Colonic mucosa (tissue), 4 donors: ENCODE measurements at regions not wholly inside any gene's neighbourhood (a gene's known extent, or its start where the extent isn't known, plus 50 kb on each side); places are given as distances from the start of the nearest gene placed in this dataset.

Experiments
- DNase-seq: peaks from one replicate; pipeline ENCODE4 v3.0.0-alpha.2; 2020
- H3K27ac ChIP-seq: fragments of 200-600 bp; one replicate; pipeline ENCODE4 v1.8.0; 2021
- H3K27me3 ChIP-seq: fragments of 200-600 bp; one replicate; pipeline ENCODE4 v1.8.0; 2021
- H3K36me3 ChIP-seq: fragments of 200-600 bp; one replicate; pipeline ENCODE4 v1.8.0; 2021
- H3K4me1 ChIP-seq: fragments of 200-600 bp; one replicate; pipeline ENCODE4 v1.8.0; 2021; ENCODE audit warnings: mild to moderate bottlenecking
- H3K4me3 ChIP-seq: fragments of 200-600 bp; one replicate; pipeline ENCODE4 v1.8.0; 2021
- H3K9ac ChIP-seq, 2 donors: one replicate each; pipeline ENCODE4 v1.7.0; 2013; ENCODE audit warnings: control low read depth in 2 of 2, low read depth in 2 of 2, low read length in 2 of 2
- H3K9me3 ChIP-seq: fragments of 200-600 bp; one replicate; pipeline ENCODE4 v1.8.0; 2021
- CTCF ChIP-seq: fragments of 200-600 bp; IDR thresholded peaks from one replicate; pipeline ENCODE4 v1.8.0; 2022; ENCODE audit warnings: antibody characterized with exemption, mild to moderate bottlenecking
- intact Hi-C: fragments of 100-400 bp; cut with DNase I; formaldehyde crosslinking; loops from one replicate; pipeline ENCODE4 v1.14.1; 2022
- donor health status: healthy.
- donor health status: DM: no; HTN: no; CAD: no.
- donor health status: DM: no; HTN: no; CAD: no.

DNA sequence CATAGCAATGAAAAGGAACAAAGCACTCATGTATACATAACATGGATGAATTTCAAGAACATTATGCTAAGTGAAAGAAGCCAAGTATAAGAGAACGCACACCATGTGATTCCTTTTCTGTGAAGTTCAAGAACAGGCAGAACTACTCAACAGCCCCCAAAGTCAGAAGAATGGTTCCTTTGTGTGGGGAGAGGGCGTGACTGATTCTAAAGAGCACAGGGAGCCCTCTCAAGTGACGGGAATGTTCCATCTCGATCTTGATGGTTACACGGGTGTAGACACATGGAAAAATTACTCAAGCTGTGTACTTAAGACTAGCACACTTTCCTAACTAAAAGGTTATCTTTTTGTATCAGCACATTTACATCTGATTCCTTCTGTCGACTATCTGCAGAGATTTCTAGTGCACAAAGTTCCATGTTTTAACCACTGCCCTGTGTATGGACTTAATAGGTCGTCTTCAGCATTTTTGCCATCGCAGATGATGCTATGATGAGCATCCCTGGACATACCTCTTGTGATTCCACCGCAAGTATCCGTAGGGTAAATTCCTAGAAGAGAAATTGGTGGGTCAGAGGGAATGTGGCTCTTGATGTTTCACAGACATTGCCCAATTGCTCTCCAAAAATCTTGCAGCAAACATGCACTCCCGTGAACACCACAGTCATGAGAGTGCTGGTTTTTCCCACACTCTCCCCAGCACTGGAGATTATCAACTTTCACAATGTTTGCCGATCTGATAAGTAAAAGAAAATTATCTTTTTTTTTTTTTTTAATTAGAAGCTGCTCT, 279.3 kb downstream of the BMP7 start:
- no peaks in the 10 kb centered on the region for H3K9me3 ChIP-seq
- intact Hi-C loops, result no loop called here
- H3K9ac ChIP-seq, result no peak overlapping the region
- no peaks in the 10 kb centered on the region for H3K27me3 ChIP-seq
- no peaks in the 10 kb centered on the region for H3K36me3 ChIP-seq
- H3K4me3 ChIP-seq, result no peak overlapping the region
- DNase-seq, result no peak
- no peak for TF ChIP-seq CTCF
- no peak overlapping the region for H3K27ac ChIP-seq
- no peaks in the 10 kb centered on the region for H3K4me1 ChIP-seq

DNA sequence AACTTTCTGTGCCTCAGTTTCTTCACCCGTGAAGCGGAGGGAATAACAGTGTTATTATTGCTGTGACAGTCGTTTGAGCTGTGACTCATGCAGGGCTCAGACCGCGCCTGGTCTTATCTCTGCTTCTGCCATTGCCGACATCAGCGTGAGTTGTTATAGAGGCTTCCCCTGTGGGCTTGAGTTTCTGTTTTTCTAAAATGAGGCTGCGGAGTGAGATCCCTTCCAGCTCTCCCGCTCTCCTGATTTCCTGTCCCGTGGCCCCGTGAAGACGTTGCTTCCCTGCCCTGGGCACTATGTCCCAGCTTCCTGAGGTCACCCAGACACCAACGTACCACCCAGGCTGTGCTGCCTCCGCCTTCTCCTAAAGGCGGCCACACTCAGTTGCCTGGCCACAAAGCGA, 278.5 kb downstream of the BMP7 start:
- Histone ChIP-seq H3K9me3 (no peaks in the 10 kb centered on the region), H3K36me3 (no peaks in the 10 kb centered on the region), H3K4me1 (no peaks in the 10 kb centered on the region), H3K27ac (no peak overlapping the region), H3K4me3 (no peak overlapping the region), H3K27me3 (no peaks in the 10 kb centered on the region), H3K9ac (no peak overlapping the region)
- no peak for TF ChIP-seq CTCF
- intact Hi-C loops, result no loop called here
- DNase-seq, result no peak

DNA sequence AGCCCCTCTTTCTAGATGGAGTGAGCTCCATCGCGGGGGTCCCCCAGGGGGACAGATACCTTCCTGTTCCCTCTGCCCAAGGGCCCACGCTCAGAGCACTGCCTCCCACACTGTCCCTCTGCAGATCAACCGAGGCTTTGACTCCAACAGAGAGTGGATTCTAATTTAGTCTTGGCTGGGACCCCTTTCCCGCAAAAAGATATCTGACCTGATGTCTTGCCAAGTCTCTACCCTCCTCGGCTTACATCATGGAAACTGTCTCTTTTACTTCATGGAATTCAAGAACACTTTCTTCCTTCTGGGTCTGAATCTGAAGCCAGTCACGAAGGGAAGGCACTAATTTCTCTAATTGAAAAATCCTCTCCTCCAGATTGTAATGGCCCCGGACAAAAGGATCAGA, 278.0 kb downstream of the BMP7 start:
- intact Hi-C loops, result no loop called here
- Histone ChIP-seq H3K9me3 (no peaks in the 10 kb centered on the region), H3K36me3 (no peaks in the 10 kb centered on the region), H3K4me3 (no peak overlapping the region), H3K9ac (no peak overlapping the region), H3K27me3 (no peaks in the 10 kb centered on the region), H3K4me1 (no peaks in the 10 kb centered on the region), H3K27ac (no peak overlapping the region)
- no peak for DNase-seq
- TF ChIP-seq CTCF, result no peak

DNA sequence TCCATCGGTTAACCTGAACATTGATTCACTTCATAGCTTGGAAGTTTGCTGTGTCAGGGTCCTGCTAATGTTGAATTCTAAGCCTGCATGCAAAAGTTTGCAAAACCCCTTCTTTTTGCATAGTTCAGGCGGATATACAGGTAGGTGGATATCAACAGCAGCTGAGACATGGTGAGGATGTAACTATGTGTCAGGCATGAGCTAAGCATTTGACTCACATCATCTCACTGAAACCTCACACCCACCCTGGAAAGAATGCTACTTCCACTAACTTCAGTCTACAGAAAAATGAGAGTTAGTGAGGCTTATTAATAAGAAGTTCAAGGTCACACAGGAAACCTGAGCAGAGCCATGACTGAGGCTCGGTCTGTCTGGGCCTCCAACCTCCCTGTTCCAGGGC, 276.9 kb downstream of the BMP7 start:
- intact Hi-C loops, result no loop called here
- H3K36me3 ChIP-seq, result no peaks in the 10 kb centered on the region
- TF ChIP-seq CTCF, result no peak
- H3K27me3 ChIP-seq, result no peaks in the 10 kb centered on the region
- H3K4me3 ChIP-seq, result no peak overlapping the region
- DNase-seq, result no peak
- H3K27ac ChIP-seq, result no peak overlapping the region
- no peaks in the 10 kb centered on the region for H3K4me1 ChIP-seq
- H3K9me3 ChIP-seq, result no peaks in the 10 kb centered on the region
- H3K9ac ChIP-seq, result no peak overlapping the region

DNA sequence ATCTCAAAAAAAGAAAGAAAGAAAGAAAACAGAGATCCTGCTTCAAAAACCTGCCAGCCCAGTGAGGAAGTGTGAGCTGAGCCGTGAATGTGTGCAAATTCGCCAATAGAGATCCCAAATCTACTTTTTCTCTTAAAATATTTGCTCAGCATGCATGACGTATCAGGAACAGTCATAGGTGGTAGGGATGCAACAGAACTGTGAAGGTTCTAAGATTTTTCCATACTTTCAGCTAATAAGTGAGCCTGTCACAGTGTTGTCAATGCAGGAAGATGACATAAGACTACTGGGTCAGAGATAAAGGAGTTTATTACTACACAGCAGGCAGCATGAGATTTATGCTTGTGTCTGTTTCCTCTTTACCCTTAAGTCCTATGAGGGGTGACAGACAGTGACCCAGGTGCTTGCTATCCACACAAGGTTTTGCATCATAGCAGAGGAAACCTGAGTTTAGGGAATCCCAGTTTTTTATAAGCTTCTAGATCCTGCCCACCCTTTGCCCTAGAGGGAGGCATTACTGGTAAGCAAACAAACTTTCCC, 273.4 kb downstream of the BMP7 start:
- Histone ChIP-seq H3K36me3 (no peaks in the 10 kb centered on the region), H3K4me3 (no peak overlapping the region), H3K27me3 (no peaks in the 10 kb centered on the region), H3K4me1 (no peaks in the 10 kb centered on the region), H3K9ac (no peak overlapping the region), H3K27ac (no peak overlapping the region), H3K9me3 (no peaks in the 10 kb centered on the region)
- DNase-seq, result no peak
- no peak for TF ChIP-seq CTCF
- intact Hi-C loops, result no loop called here
